ENCODE measurements at regions not wholly inside any gene's neighbourhood (a gene's known extent, or its start where the extent isn't known, plus 50 kb on each side); places are given as distances from the start of the nearest gene placed in this dataset.

- TF ChIP-seq, protein P1, sequence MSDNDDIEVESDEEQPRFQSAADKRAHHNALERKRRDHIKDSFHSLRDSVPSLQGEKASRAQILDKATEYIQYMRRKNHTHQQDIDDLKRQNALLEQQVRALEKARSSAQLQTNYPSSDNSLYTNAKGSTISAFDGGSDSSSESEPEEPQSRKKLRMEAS (IDR thresholded peaks at IDR 0.05) = no peak
- TF ChIP-seq CREB1 (IDR thresholded peaks at IDR 0.05; ENCODE audit: low read depth) (no peak), RAD21 (IDR thresholded peaks at IDR 0.05; ENCODE audit: low read depth) (no peak), TEAD4 (IDR thresholded peaks at IDR 0.05) (no peak)
Measured at GRCh38 chr11:91800208-91800914, 424.3 kb upstream of the FAT3 start.

Measured in Ishikawa (cell line).